ENCODE measurements at regions not wholly inside any gene's neighbourhood (a gene's known extent, or its start where the extent isn't known, plus 50 kb on each side); places are given as distances from the start of the nearest gene placed in this dataset.
"Not testable (repeated sequence)": the region's sequence is repeated elsewhere in the genome, so short reads cannot be mapped to it uniquely, and the experiment has no call there.

GRCh38 chr7:153217032-153217431 is 457.5 kb downstream of the ACTR3B start:
- BruUV-seq (replicated peaks) = no TSS peak
- no peak overlapping the region for H3K4me3 Mint-ChIP-seq (ENCODE audit: unreplicated experiment)
- peaks cover 16% of the 10 kb centered on the region for H3K4me1 Mint-ChIP-seq (ENCODE audit: insufficient read depth, unreplicated experiment)
- ChIA-PET POLR2A (no interaction called here), CTCF (interaction anchor here (0.6 kb wide), 1 partner anchor 276 kb away, joined by 8 read pairs; no protein-coding TSS in a partner anchor)
- TF ChIP-seq, protein P1, sequence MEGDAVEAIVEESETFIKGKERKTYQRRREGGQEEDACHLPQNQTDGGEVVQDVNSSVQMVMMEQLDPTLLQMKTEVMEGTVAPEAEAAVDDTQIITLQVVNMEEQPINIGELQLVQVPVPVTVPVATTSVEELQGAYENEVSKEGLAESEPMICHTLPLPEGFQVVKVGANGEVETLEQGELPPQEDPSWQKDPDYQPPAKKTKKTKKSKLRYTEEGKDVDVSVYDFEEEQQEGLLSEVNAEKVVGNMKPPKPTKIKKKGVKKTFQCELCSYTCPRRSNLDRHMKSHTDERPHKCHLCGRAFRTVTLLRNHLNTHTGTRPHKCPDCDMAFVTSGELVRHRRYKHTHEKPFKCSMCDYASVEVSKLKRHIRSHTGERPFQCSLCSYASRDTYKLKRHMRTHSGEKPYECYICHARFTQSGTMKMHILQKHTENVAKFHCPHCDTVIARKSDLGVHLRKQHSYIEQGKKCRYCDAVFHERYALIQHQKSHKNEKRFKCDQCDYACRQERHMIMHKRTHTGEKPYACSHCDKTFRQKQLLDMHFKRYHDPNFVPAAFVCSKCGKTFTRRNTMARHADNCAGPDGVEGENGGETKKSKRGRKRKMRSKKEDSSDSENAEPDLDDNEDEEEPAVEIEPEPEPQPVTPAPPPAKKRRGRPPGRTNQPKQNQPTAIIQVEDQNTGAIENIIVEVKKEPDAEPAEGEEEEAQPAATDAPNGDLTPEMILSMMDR (IDR thresholded peaks at IDR 0.05; ENCODE audit: unreplicated experiment) = no peak
- H3K27ac Mint-ChIP-seq (ENCODE audit: low read depth, unreplicated experiment) = no peak overlapping the region
- H3K9me3 Mint-ChIP-seq (ENCODE audit: unreplicated experiment) = peaks cover 23% of the 10 kb centered on the region
- no peak for DNase-seq (ENCODE audit: unreplicated experiment)
- no peaks in the 10 kb centered on the region for H3K36me3 Mint-ChIP-seq (ENCODE audit: insufficient read depth, unreplicated experiment)
- no peaks in the 10 kb centered on the region for H3K27me3 Mint-ChIP-seq (ENCODE audit: insufficient read depth, unreplicated experiment)
- intact Hi-C loops (cut with micrococcal nuclease) = no loop called here

DNA sequence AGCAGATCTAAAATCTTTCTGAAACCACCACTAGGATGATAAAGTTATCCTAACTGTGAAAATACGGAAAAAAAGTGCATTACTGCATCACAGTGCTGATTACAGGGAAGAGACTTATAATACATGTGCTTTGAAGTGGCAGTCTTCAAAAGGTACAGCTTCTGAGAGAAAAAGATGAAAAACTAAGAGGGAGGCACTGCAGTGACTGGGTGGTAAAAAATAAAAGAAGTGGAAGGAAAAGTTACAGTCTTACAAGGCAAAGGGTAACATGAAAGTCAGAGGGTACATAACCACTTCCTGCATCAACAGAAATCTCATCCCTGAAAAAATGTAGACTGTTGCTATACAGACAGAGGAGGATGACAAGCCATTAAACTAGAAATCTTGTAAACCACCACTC is 465.3 kb downstream of the ACTR3B start:
- Mint-ChIP-seq H3K36me3 (ENCODE audit: insufficient read depth, unreplicated experiment) (no peaks in the 10 kb centered on the region), H3K9me3 (ENCODE audit: unreplicated experiment) (peaks cover 33% of the 10 kb centered on the region), H3K27ac (ENCODE audit: low read depth, unreplicated experiment) (no peak overlapping the region), H3K27me3 (ENCODE audit: insufficient read depth, unreplicated experiment) (no peaks in the 10 kb centered on the region), H3K4me1 (ENCODE audit: insufficient read depth, unreplicated experiment) (peaks cover 12% of the 10 kb centered on the region), H3K4me3 (ENCODE audit: unreplicated experiment) (no peak overlapping the region)
- POLR2A ChIA-PET = no interaction called here
- intact Hi-C loops (cut with micrococcal nuclease) = no loop called here
- no TSS peak for BruUV-seq (replicated peaks)
- DNase-seq (ENCODE audit: unreplicated experiment) = no peak
- TF ChIP-seq, protein P1 (IDR thresholded peaks at IDR 0.05; ENCODE audit: unreplicated experiment) = no peak
- CTCF ChIA-PET = no interaction called here

GRCh38 chr7:153245136-153245535 is 485.6 kb downstream of the ACTR3B start:
- H3K9me3 Mint-ChIP-seq (ENCODE audit: unreplicated experiment); H3K36me3 Mint-ChIP-seq (ENCODE audit: insufficient read depth, unreplicated experiment); H3K27me3 Mint-ChIP-seq (ENCODE audit: insufficient read depth, unreplicated experiment); H3K4me1 Mint-ChIP-seq (ENCODE audit: insufficient read depth, unreplicated experiment); POLR2A ChIA-PET; H3K4me3 Mint-ChIP-seq (ENCODE audit: unreplicated experiment); BruUV-seq (replicated peaks); DNase-seq (ENCODE audit: unreplicated experiment); CTCF ChIA-PET; H3K27ac Mint-ChIP-seq (ENCODE audit: low read depth, unreplicated experiment); intact Hi-C loops (cut with micrococcal nuclease): not testable (repeated sequence)

- TF ChIP-seq, protein P1 (IDR thresholded peaks at IDR 0.05; ENCODE audit: unreplicated experiment) = no peak
- H3K4me1 Mint-ChIP-seq (ENCODE audit: insufficient read depth, unreplicated experiment) = no peaks in the 10 kb centered on the region
- intact Hi-C loops (cut with micrococcal nuclease) = no loop called here
- no TSS peak for BruUV-seq (replicated peaks)
- H3K36me3 Mint-ChIP-seq (ENCODE audit: insufficient read depth, unreplicated experiment) = no peaks in the 10 kb centered on the region
- DNase-seq (ENCODE audit: unreplicated experiment) = no peak
- CTCF ChIA-PET = no interaction called here
- H3K27ac Mint-ChIP-seq (ENCODE audit: low read depth, unreplicated experiment) = no peak overlapping the region
- H3K27me3 Mint-ChIP-seq (ENCODE audit: insufficient read depth, unreplicated experiment) = no peaks in the 10 kb centered on the region
- POLR2A ChIA-PET = no interaction called here
- no peak overlapping the region for H3K4me3 Mint-ChIP-seq (ENCODE audit: unreplicated experiment)
- H3K9me3 Mint-ChIP-seq (ENCODE audit: unreplicated experiment) = peaks cover 9% of the 10 kb centered on the region
Observed at GRCh38 chr7:153245809-153246208, 486.3 kb downstream of the ACTR3B start.

DNA sequence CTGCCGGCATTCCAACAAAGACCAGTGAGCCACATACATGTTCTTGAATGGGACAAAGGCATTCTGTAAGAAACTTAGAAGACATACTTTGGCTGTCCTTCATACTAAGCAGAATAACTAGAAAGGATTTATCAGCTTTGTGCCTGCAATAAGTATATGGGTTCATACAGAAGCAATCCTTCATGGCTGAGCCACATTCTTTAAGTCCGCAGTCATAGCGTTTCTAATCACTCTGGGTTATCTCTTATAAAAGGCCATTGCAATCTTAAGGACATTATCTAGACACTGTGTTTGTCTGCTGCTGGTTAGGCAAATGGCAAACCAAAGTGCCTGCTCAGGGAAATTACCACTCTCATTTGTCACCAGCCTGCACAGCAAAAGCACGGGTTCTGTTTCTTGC is 488.4 kb downstream of the ACTR3B start:
- H3K36me3 Mint-ChIP-seq (ENCODE audit: insufficient read depth, unreplicated experiment) = no peaks in the 10 kb centered on the region
- POLR2A ChIA-PET = no interaction called here
- no peak overlapping the region for H3K4me3 Mint-ChIP-seq (ENCODE audit: unreplicated experiment)
- TF ChIP-seq, protein P1 (IDR thresholded peaks at IDR 0.05; ENCODE audit: unreplicated experiment) = no peak
- no peaks in the 10 kb centered on the region for H3K4me1 Mint-ChIP-seq (ENCODE audit: insufficient read depth, unreplicated experiment)
- no peaks in the 10 kb centered on the region for H3K27me3 Mint-ChIP-seq (ENCODE audit: insufficient read depth, unreplicated experiment)
- intact Hi-C loops (cut with micrococcal nuclease) = no loop called here
- H3K9me3 Mint-ChIP-seq (ENCODE audit: unreplicated experiment) = peaks cover 7% of the 10 kb centered on the region
- no peak for DNase-seq (ENCODE audit: unreplicated experiment)
- H3K27ac Mint-ChIP-seq (ENCODE audit: low read depth, unreplicated experiment) = no peak overlapping the region
- CTCF ChIA-PET = no interaction called here
- no TSS peak for BruUV-seq (replicated peaks)
